22Rv1 (cell line): ENCODE measurements at regions not wholly inside any gene's neighbourhood (a gene's known extent, or its start where the extent isn't known, plus 50 kb on each side); places are given as distances from the start of the nearest gene placed in this dataset.

Experiments
- CTCF ChIP-seq: fragments of 450-650 bp; IDR thresholded peaks from 2 replicates; pipeline ENCODE4 v1.5.1; 2017; ENCODE audit warnings: mild to moderate bottlenecking
- ZFX ChIP-seq: fragments of 450-650 bp; IDR thresholded peaks from 2 replicates; pipeline ENCODE4 v1.6.1; 2017; ENCODE audit warnings: antibody characterized with exemption, borderline replicate concordance

GRCh38 chr6:164928057-164928727 lies 381.2 kb downstream of the C6orf118 start:
- TF ChIP-seq CTCF = no peak
- TF ChIP-seq ZFX = no peak
